ENCODE measurements at regions not wholly inside any gene's neighbourhood (a gene's known extent, or its start where the extent isn't known, plus 50 kb on each side); places are given as distances from the start of the nearest gene placed in this dataset.
"Not testable (repeated sequence)": the region's sequence is repeated elsewhere in the genome, so short reads cannot be mapped to it uniquely, and the experiment has no call there.

DNA sequence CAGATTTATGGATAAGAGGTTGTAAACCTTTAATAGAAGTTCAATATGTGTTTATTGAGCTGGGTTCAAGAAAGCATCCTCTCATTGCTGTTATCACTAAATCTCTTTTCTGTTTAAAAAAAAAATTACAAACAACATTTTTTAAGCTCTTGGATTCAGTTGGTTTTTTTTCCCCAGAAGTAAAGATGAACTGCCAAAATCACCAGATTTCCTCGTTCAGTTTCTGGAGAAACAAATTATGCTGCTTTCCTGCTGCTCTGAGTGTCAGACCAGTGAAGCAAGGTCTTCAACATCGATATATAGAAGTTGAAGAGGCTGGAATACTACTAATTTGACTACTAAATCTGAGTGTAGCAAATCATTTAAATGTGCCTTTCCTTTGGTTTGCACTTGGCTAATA, 352.1 kb upstream of the IRAK1BP1 start:
- DNase-seq: no peak

DNA sequence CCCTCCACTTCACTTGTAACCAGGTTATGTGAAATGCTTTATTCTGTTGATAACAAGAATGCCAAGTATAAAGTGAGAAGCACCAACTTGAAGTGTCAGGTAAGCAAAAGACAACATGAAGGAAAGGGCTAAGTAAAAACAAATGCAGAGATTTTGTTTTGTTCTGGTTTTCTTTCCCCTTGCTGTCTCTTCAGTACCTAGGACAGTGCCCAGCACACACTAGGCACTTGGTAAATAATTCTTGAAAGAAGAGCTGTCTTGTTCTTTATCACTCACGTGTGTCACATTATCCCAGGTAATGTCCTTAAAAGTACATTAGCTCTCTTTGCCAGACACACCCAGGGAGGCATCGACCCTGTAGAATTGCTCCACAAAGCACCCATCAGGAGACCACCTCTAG, 350.0 kb upstream of the IRAK1BP1 start:
- no peak for DNase-seq

DNA sequence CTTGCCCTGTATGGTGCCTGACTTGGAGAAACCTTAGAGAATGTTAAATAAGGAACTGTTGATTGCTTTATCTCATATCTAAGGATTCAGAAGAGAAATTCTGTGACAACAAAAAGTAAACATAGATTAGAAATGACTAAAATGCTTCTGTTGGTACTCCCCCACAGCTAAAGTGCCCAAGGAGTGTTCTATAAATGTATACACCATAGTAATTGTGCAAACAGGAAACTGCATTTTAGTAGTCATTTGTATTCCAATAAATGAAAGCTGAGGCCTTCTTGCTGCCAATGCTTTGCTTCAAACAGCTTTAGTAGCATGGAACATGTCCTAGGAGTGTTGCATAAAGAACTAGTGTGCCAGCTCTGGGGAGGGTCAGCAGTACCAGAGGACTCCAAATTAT, 343.7 kb upstream of the IRAK1BP1 start:
- DNase-seq: no peak

DNA sequence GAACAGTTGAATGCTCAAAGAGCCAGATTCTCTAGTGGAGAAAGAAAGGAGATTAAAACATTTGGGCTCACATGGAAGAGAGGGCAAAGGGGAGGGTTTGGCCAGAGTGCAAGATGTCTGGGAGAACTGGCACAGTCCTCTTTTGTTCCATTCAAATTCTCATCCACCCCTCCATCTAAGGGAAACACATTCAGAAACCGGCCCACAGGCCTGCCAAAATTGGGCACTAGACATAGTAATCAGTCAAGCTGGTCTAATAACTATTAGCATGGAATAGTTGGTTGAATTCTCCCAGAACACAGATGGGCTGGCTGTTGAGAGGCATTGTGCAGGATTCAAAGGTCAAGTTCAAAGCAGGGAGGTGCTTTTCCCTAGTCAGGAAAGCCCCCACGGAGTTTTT, 341.4 kb upstream of the IRAK1BP1 start:
- DNase-seq: no peak

DNA sequence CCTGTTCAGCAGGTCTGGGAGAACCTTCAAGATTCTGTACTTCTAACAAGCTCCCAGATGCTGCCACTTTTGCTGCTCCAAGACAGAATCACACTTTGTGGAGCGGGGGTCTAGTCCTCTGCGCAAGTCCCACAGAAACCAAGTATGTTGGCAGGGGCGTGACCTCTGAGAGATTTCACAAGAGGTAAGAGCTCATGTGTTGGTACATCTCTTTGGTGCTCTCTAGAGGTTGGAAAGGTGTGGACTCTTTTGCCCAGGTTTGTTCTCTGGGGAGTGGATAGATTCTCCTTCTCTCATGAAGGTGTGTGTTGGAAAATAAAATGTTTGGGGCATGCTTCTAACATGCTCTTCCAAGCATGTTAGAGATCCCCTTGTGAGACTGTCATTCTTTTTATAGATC, 340.9 kb upstream of the IRAK1BP1 start:
- no peak for DNase-seq

DNA sequence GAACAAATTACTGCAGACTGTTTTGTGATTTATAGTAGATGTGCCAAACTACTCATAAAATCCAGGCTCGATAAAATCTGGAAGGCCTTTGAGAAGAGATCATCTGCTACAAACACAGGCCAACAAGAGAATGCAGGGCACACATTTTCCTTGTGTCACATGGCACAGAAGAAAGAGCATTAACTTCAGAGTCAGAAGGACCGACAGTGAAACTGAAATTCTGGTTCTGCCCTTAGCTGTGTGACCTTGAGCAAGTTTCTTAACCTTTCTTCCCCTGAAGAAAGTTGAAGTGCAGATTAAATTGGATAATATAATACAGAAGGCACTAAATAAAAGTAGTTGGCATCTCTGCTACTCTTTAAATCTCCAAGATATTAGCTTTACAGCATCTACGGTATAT, 338.4 kb upstream of the IRAK1BP1 start:
- DNase-seq: no peak

DNA sequence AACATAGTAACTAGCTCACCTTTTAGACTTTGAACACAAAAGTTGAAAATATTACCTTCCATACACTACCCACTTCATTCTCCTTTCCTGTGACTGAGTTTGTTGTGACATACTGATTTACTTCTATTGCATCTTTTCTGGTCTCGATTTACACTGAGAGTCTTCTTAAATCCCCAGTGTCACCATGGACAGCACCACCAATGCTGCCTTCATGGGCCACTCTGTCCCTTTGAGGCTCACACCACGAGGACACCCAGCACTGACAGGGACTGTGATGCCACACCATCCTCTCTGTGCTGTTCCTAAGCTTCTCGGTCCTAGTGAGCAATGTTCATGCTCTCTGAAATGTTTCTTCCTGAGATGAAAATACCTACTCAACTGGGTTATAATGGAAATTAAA, 337.1 kb upstream of the IRAK1BP1 start:
- no peak for DNase-seq

DNA sequence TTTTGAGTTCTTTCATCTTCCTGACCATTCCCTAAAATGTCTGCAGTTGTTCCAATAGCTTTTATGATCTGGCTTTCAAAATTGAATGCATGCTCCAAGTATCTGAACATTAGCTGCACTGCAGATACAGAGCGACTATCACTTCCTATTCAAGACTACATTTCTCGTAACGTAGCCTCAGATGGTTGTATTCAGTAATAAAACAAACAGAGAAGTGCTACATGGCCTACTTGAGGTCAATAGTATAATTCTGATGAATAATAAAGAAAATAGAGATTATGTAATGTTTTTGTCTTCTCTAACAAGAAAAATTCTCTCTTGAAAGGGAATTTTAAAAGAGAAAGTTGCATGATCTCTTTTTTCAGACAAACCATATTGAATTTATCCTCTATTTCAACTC, 333.9 kb upstream of the IRAK1BP1 start:
- DNase-seq: no peak

DNA sequence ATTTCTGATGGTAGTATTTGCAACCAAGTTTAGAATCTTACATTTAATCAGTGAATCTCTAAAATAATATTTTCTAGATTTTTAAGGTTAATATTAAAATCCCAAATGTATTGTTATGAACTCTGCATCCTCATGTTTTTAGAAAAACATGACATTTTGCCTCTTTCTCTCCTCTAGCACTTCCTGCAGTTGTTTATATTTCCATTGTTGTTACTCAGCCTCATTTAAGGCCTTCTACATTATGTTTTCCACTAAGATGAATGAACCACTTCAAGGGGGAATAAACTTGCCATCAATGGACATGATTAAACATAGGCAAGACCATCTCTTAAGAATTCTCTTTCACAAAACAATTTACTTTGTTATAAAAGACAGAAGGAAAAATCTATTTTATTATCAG, 333.5 kb upstream of the IRAK1BP1 start:
- no peak for DNase-seq

DNA sequence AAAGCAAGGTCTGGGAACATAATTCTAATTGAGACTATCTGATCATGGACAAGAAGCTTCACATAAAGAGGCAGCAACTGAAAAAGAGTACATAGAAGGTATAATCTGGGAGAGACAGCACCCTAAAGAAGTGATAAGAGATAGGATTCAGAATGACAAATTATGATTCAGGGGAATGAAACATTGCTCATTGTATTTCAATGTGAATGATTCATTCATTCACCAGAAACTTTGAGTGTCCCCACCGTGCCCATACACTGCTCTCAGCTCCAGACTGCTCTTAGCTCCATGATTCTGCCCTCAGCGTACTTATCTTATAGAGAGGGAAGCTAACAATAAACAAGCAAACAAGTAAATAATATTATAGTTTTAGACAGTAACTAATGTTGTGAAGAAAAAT, 329.3 kb upstream of the IRAK1BP1 start:
- no peak for DNase-seq

DNA sequence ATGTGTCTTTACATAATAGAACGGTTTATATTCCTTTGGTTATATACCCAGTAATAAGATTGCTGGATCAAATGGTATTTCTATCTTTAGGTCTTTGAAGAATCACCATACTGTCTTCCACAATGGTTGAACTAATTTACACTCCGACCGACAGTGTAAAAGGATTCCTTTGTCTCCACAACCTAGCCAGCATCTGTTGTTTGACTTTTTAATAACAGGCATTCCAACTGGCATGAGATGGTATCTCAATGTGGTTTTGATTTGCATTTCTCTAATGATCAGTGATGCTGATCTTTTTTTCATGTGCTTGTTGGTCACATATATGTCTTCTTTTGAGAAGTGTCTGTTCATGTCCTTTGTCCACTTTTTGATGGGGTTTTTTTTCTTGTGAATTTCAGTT, 319.7 kb upstream of the IRAK1BP1 start:
- DNase-seq: not testable (repeated sequence)

DNA sequence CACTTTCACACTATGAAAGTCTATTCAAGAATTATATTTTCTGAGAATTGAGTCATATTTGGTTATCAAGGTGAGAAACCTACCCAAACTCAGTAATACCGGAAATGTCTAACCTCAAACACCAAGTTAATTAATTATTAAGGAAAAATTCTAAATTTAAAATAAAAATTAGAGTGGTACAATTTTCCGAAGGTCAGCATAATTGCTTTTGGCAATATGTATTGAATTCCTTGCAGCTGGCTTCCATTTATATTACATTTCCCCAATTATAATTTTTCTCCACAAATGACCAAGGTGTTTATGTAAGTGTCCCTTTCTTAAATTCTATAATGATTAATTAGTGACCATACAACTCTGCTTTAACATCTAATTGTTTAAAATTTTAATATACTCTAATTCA, 316.0 kb upstream of the IRAK1BP1 start:
- DNase-seq: no peak

DNA sequence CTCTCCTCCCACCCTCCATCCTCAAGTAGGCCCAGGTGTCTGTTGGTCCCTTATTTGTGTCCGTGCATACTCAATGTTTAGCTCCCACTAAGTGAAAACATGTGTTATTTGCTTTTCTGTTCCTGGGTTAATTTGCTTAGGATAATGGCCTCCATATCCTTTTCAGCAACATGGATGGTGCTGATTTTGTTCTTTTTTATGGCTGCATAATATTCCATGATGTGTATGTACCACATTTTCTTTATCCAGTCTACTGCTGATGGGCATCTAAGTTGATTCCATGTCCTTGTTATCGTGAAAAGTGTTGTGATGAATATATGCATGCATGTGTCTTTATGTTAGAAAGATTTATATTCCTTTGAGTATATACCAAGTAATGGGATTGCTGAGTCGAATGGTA, 314.9 kb upstream of the IRAK1BP1 start:
- DNase-seq: no peak

DNA sequence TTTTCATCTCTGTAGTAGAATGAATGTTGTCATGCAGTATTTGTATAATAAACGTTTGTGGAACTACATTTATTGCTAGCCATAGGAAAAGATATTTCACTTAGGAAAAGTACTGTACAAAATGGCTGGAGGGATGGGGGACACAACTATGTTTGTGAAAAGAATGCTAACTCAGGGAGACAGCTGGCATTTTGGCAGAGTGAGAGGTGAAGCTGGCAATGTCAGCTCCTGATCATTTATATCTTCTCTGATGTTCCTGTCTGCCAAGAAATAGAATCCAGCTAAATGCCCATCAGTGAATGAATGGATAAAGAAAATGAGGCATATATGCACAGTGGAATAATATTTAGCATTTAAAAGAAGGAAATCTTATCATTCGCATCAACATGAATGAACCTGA, 313.0 kb upstream of the IRAK1BP1 start:
- no peak for DNase-seq

DNA sequence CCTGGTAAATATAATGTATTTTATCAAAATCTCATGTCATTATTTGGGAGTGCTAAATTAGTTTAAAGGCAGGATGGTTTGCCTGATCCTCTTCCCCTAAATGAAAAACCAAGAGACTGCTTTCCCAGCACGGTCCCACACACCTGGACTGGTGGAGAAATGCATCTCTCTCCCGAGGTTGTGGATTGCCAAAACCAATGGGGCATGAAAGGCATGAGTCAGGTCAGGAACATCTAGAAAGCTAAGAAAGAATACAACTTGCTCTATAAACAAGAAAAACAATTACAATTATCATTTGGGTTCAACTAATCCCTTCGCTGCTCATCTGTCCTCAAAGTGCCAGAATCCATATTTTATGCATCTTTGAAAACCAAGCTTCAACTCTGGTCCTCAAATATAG, 308.3 kb upstream of the IRAK1BP1 start:
- no peak for DNase-seq

DNA sequence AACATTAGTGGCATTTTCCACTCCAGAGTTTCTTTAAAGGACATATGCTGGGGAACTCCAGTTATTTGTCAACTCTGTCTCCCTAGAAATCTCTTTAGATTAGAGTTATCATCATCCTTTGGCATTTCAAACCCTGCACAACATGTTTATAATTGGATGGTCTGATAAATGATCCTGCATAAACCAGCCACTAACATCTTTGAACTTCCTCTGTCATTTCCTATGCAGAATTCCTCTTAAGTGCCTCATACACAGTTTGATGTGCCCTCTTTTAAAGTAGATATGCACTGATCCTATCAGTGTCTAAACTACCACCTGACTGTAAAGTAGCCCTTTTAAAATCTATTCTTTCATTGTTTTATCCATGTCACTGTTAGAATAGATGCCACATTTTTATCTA, 306.3 kb upstream of the IRAK1BP1 start:
- no peak for DNase-seq

DNA sequence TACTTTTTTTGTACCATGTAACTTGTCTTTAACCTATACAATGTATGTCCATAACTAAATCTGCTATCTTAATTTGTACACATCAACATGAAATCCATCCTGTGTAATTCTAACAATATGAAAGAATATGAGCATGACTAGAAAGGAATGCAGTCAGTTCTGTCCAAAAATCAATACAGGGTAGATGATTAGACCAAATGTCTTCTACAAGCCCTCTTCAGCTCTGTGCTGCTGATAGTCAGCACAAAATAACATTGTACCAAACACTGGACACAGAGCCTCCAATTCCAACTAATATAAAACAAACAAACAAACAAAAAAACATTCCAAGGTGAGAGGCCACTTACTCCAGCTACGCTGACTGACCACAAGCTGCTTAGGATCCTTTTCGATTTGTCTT, 301.4 kb upstream of the IRAK1BP1 start:
- no peak for DNase-seq

DNA sequence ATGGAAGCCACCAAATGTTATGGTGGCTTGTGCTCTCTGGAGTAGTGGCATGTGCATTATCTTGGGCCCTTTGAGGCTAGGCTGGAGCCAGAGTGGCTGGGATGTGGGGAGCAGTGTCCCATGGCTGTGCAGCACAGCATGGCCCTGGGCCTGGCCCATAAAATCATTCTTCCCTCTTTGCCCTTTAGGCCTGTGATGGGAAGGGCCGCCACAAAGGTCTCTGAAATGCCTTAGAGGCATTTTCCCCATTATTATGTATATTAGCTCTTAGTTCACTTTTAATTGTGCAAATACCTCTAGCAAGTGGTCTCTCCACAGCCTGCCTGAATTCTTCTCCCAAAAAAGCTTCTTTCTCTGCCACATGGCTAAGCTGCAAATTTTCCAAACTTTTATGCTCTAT, 297.3 kb upstream of the IRAK1BP1 start:
- no peak for DNase-seq

DNA sequence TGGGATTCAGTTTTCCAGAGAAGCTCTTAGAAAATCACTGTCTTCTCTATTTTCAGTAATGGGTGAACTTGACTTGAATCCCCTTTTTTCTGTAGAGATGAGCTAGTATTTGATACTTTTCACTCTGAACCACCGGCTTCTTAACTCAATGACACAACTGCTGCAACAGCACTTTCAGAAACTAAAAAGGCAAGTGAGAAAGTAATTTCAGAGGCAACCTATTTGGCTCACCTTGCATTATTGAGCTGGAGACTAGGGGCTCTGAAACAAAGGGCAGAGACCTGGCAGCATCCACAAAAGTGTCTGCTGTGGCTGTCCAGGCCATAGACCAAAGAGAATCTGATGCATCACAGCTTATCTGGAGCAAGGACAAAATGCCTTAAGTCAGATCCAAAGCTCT, 289.8 kb upstream of the IRAK1BP1 start:
- no peak for DNase-seq

DNA sequence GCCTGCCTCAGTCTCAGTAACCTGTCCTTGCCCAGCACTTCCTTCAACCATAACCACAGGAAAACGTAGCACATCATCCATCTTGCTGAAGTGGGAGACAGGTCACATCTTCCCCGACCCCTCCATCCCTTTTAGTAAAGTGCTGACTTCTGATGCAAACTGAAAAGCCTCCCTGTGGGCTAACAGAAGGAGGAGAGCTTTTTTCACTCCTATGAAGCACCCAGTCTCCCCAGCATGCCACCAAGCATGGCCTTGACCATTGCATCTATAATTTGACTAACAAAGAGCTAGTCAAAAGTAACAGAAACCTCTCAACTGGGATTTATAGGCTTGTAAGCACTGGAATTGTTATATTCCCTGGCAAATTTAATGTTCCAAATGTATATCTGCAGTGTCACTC, 288.9 kb upstream of the IRAK1BP1 start:
- DNase-seq: no peak

DNA sequence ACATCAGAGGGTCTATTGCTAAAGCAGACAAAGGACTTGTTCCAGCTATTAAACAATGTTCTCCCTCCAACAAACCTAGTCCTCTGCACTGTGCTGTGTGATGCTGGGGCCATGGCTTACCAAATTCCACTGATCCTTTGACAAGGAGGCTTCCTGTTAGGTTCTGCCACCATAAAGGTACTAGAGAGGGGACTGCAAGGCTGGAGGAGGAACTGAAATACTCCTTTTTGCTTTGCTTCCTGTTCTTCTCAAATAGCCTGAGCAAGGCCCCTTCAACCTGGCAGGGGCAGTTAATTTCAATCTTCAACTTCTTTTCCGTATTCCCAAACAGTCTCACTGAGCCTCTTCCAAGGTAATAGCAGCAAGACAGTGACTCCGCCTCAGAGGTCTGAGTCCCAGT, 286.4 kb upstream of the IRAK1BP1 start:
- DNase-seq: no peak

DNA sequence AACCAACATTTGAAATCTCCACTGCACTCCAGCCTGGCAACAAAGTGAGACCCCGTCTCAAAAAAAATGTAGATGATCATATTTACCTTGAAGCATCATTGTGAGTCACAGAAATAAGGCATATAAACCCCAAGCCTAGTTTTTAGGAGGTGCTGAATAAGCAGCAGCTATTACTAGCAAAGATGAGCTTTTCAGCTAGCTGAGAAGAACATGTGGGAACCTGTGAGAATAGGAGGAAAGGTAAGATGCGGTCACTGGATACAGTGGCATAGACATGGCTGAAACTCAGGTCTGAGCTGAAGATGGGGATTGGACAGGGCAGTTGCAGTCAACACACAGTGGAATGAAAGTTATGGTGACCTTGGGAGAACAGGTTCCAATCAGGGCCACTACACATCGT, 284.3 kb upstream of the IRAK1BP1 start:
- DNase-seq: no peak

DNA sequence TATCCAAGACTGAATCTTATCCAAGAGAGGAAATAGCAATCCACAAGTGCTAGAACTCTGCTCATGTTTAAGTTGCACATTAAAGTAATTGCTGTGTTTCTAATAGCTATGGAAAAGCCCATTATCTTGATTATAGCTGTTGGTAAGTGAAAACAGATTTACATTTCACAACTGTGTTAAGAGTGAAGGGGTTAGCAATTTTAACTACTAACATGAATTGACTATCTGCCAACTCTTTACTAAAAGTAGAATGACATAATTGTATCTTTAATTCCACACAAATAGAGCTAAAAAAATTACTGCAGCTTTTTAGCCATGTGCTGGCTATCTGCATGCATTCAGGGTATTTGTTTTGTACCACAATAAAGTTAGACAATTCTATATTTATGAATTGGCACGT, 277.9 kb upstream of the IRAK1BP1 start:
- DNase-seq: no peak

DNA sequence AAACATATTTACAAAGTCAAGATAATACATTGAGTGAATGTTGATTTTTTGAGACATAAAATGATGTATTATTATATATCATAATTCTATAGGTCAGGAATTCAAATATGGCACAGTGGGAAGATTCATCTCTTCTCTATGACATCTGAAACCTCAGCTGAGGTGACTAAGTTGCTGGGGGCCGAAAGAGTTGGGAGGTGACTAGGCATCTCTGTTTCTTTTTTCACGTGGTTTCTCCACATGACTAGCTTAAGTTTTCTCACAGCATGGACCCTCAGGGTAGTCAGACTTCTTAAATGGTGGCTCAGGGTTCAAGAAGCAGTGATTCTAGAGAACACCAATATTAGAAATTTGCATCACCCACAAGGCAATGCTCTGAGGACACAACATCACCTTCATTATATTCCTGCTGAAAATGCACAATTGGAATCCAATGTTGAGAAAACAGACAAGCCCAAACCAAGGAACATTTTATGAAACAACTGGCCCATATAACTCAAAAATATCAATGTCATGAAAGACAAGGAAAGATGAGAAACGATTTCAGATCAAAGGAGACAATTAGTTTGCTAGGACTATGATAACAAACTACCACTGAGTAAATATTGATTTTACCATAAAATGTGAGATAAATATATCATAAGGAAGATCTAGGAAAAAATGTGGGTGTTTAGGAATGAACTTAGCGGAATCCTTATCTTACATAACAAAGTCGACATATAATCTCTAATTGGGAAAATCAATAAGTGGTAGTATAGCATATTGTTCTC, 273.3 kb upstream of the IRAK1BP1 start:
- no peak for DNase-seq

DNA sequence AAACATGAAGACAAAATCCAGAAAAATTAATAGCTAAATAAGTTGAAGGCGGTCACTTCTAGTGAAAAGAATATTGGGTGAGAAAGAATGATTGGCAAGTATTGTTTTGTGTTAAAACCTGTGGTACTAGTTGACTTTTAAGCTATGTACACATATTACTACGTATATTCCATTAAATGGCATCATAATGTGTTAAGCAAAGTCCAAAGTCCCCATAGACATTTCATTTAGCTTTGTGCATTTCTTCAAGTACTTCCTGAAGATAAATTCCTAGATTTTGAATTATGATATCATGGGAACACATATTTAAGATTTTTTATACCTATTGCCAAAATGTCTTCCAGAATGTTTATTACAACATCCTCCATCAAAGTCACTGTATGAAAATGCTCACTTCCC, 272.7 kb upstream of the IRAK1BP1 start:
- DNase-seq: no peak

DNA sequence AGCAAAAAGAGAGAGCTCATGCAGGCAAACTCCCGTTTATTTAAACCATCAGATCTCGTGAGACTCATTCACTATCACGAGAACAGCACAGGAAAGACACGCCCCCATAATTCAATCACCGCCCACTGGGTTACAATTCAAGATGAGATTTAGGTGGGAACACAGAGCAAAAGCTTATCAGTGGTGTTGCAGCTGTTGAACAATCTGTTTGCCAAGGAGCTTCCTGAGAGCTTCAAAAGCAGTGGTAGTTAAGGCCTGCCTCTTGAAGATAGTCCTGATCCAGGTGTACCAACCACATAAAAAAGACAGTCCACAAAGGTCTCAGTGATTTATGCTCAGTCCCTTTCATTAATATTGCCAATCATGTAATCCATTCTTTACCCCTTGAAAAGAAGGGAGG, 269.4 kb upstream of the IRAK1BP1 start:
- no peak for DNase-seq
